Hepatocyte (in vitro differentiated cells): ENCODE measurements at regions not wholly inside any gene's neighbourhood (a gene's known extent, or its start where the extent isn't known, plus 50 kb on each side); places are given as distances from the start of the nearest gene placed in this dataset.
"Not testable (repeated sequence)": the region's sequence is repeated elsewhere in the genome, so short reads cannot be mapped to it uniquely, and the experiment has no call there.

Experiments used
- EZH2 ChIP-seq: fragments of 200-600 bp; sonication (generic); IDR thresholded peaks from 2 replicates; pipeline ENCODE4 v1.6.1; 2016; ENCODE audit warnings: antibody characterized with exemption, mild to moderate bottlenecking, borderline replicate concordance
- EZH2phosphoT487 ChIP-seq: fragments of 200-600 bp; sonication (generic); IDR thresholded peaks from one replicate; pipeline ENCODE4 v1.6.1; 2018; ENCODE audit warnings: antibody characterized with exemption, mild to moderate bottlenecking, low read depth, moderate library complexity; ENCODE audit not compliant: unreplicated experiment, severe bottlenecking

DNA sequence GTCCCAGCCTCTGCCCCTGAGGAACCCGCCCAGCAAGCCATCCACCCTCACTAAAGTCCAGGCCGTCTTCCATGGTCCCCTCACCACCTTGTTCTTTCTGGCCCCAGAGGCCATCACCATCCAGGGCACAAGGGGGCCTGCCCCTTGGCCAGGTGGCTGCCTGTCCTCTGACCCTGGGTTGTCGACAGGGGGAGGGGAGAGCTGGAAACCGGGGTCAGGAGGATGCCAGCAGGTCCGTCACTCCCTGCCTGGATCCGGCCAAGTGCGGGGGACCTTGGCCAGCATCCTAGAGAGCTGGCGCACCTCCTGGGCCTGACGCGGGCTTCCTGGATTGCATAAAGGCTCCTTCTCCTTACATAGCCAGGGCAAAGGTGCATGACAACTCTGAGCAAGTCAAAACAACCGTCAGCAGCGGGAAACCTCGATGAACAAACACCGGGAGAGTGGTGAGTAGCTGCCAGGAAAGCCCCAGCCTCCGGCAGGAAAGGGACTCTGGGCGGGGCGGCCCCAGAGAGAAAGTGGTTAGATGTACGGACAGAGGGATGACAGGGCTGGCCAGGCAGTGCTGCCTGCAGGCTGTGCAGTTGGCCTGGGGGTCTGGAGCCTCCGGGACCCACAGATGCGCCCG, 4461.2 kb upstream of the TPTE start:
- not testable (repeated sequence) for TF ChIP-seq EZH2phosphoT487, EZH2
